WTC11 (cell line): ENCODE measurements at regions not wholly inside any gene's neighbourhood (a gene's known extent, or its start where the extent isn't known, plus 50 kb on each side); places are given as distances from the start of the nearest gene placed in this dataset.

ENCODE experiments used
- CTCF ChIP-seq: fragments of 200-600 bp; IDR thresholded peaks from 2 replicates; pipeline ENCODE4 v1.8.0; 2022; ENCODE audit warnings: antibody characterized with exemption
- E2F1 ChIP-seq: sonication (generic); formaldehyde crosslinking; IDR thresholded peaks from 2 replicates; pipeline ENCODE4 v1.8.0; 2022; ENCODE audit warnings: mild to moderate bottlenecking, missing genetic modification reagents
- E2F4 ChIP-seq: sonication (generic); formaldehyde crosslinking; IDR thresholded peaks from 2 replicates; pipeline ENCODE4 v1.8.1; 2022; ENCODE audit warnings: low read depth, mild to moderate bottlenecking, moderate library complexity, missing genetic modification reagents, borderline replicate concordance
- GTF2I ChIP-seq: fragments of 250-450 bp; sonication (Bioruptor Pico); conservative IDR thresholded peaks from 2 replicates; pipeline ENCODE4 v1.4.0; 2021; ENCODE audit warnings: mild to moderate bottlenecking
- IRF2 ChIP-seq: sonication (generic); formaldehyde crosslinking; IDR thresholded peaks from 2 replicates; pipeline ENCODE4 v1.8.0; 2022; ENCODE audit warnings: low read depth, missing genetic modification reagents, borderline replicate concordance
- KAT7 ChIP-seq: sonication (generic); formaldehyde crosslinking; IDR thresholded peaks from 2 replicates; pipeline ENCODE4 v1.8.1; 2023; ENCODE audit warnings: missing genetic modification reagents, mild to moderate bottlenecking, borderline replicate concordance
- MXD4 ChIP-seq: fragments of 250-450 bp; sonication (Bioruptor Pico); IDR thresholded peaks from 2 replicates; pipeline ENCODE4 v1.8.0; 2021; ENCODE audit warnings: mild to moderate bottlenecking, moderate library complexity, borderline replicate concordance
- MYBL2 ChIP-seq: sonication (generic); formaldehyde crosslinking; IDR thresholded peaks from 2 replicates; pipeline ENCODE4 v1.8.1; 2023; ENCODE audit warnings: mild to moderate bottlenecking, moderate library complexity, missing genetic modification reagents
- NFYB ChIP-seq: sonication (generic); formaldehyde crosslinking; conservative IDR thresholded peaks from 2 replicates; pipeline ENCODE4 v1.8.0; 2022; ENCODE audit warnings: low read depth, missing genetic modification reagents
- NR2C2 ChIP-seq: sonication (generic); formaldehyde crosslinking; IDR thresholded peaks from 2 replicates; pipeline ENCODE4 v1.8.0; 2022; ENCODE audit warnings: mild to moderate bottlenecking, missing genetic modification reagents
- SP1 ChIP-seq: sonication (generic); formaldehyde crosslinking; conservative IDR thresholded peaks from 2 replicates; pipeline ENCODE4 v1.8.1; 2022; ENCODE audit warnings: missing genetic modification reagents
- TEAD4 ChIP-seq: sonication (generic); formaldehyde crosslinking; IDR thresholded peaks from 2 replicates; pipeline ENCODE4 v1.8.0; 2022; ENCODE audit warnings: mild to moderate bottlenecking, missing genetic modification reagents

- TF ChIP-seq GTF2I (CRISPR knock-in tag) (no peak), CTCF (no peak), E2F1 (no peak), IRF2 (CRISPR knock-in tag) (no peak), KAT7 (no peak), MXD4 (CRISPR knock-in tag) (no peak), SP1 (CRISPR knock-in tag) (no peak), E2F4 (CRISPR knock-in tag) (no peak), NFYB (CRISPR knock-in tag) (no peak), MYBL2 (CRISPR knock-in tag) (no peak), TEAD4 (CRISPR knock-in tag) (no peak), NR2C2 (CRISPR knock-in tag) (no peak)
These were observed 974.8 kb upstream of the POU3F3 start for GRCh38 chr2:103879101-103879500.
